ENCODE measurements at regions not wholly inside any gene's neighbourhood (a gene's known extent, or its start where the extent isn't known, plus 50 kb on each side); places are given as distances from the start of the nearest gene placed in this dataset.

DNA sequence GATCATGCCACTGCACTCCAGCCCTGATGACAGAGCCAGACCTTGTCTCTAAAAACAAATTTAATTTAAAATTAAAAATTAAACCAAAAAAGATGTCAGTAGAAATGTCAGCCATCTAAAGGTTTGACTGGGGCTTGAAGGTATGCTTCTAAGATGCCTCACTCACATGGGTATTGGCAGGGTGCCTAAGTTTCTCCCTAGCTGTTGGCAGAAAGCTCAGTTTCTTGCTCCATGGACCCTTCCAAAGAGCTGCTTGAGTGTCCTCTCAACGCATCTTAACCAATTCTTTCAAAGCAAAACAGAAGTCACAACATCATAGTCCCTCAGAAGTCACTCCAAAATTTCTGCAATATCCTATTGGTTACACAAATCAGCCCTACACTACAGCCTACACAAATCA lies 231.0 kb upstream of the ADGRL2 start:
- in situ Hi-C loops (cut with MboI; ENCODE audit: low sequenced_read_pairs, unreplicated experiment) = no loop called here
- no peak for DNase-seq (ENCODE audit: low spot score)
- no peak for TF ChIP-seq CTCF (IDR thresholded peaks at IDR 0.05; ENCODE audit: borderline replicate concordance, control extremely low read depth, extremely low read depth, insufficient read depth, missing control alignments)

- TF ChIP-seq CTCF (IDR thresholded peaks at IDR 0.05; ENCODE audit: borderline replicate concordance, control extremely low read depth, extremely low read depth, insufficient read depth, missing control alignments) = no peak
- DNase-seq (ENCODE audit: low spot score) = no peak
- in situ Hi-C loops (cut with MboI; ENCODE audit: low sequenced_read_pairs, unreplicated experiment) = no loop called here
These were observed 237.1 kb upstream of the ADGRL2 start for GRCh38 chr1:81563632-81564031.

DNA sequence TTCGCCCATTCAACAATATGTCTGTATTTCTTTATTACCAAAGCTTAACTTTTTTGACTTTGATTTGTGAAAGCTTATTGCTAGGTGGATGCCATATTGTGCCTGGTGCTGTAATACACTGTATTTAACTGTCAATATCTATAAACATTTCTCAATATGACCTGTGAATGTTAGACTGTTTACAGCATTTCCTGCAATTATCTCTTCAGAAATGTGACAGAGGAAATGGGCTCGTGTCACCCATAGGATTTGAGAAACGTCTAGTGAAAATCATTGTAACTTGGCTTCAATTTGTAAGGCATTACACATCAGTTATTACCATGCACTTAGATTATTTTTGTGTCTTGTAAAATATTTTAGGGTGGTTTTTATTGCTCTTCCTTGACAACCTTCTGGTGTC lies 237.8 kb upstream of the ADGRL2 start:
- in situ Hi-C loops (cut with MboI; ENCODE audit: low sequenced_read_pairs, unreplicated experiment) = no loop called here
- no peak for TF ChIP-seq CTCF (IDR thresholded peaks at IDR 0.05; ENCODE audit: borderline replicate concordance, control extremely low read depth, extremely low read depth, insufficient read depth, missing control alignments)
- DNase-seq (ENCODE audit: low spot score) = no peak

GRCh38 chr1:81560629-81561028 lies 240.1 kb upstream of the ADGRL2 start:
- in situ Hi-C loops (cut with MboI; ENCODE audit: low sequenced_read_pairs, unreplicated experiment) = no loop called here
- DNase-seq (ENCODE audit: low spot score) = no peak
- no peak for TF ChIP-seq CTCF (IDR thresholded peaks at IDR 0.05; ENCODE audit: borderline replicate concordance, control extremely low read depth, extremely low read depth, insufficient read depth, missing control alignments)

- no peak for DNase-seq (ENCODE audit: low spot score)
- TF ChIP-seq CTCF (IDR thresholded peaks at IDR 0.05; ENCODE audit: borderline replicate concordance, control extremely low read depth, extremely low read depth, insufficient read depth, missing control alignments) = no peak
- in situ Hi-C loops (cut with MboI; ENCODE audit: low sequenced_read_pairs, unreplicated experiment) = no loop called here
These were observed 240.9 kb upstream of the ADGRL2 start for GRCh38 chr1:81559662-81560350.

DNA sequence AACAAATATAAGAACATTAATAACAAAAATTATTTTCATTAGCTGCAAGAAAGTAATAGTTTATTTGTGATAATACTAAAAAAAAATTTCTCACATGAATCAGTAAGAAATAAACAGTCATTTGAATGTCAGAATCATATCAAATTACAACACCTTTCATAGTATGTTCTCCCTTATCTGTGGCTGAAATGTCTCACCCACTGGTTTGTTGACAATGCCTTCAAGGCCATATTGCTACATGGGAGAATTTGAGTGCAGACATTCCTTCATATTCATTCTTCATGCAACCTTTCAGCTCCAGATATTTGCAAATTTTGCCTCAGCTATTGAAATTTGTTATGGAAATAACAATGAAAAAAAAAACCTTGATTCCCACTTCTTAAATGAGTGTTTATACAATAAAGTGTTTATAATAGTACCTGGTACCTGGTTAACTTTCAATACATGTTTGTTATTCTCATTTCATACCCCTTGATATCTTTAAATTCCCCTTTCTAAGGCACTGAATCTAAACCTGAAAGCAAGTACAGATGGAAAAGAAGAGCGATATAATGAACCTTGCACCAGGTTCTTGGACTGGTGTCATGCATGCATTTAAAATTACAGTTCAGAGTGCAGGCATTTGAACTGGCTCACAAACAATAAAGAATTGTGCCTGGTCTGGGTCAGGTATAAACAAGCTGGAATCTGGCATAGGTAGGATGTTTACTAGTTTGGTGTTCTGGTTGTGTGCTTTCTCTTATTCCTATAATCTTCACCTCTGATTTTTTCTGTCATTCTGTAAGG lies 242.2 kb upstream of the ADGRL2 start:
- in situ Hi-C loops (cut with MboI; ENCODE audit: low sequenced_read_pairs, unreplicated experiment) = no loop called here
- DNase-seq (ENCODE audit: low spot score) = no peak
- no peak for TF ChIP-seq CTCF (IDR thresholded peaks at IDR 0.05; ENCODE audit: borderline replicate concordance, control extremely low read depth, extremely low read depth, insufficient read depth, missing control alignments)
